Vagina (tissue), 2 donors: ENCODE measurements at regions not wholly inside any gene's neighbourhood (a gene's known extent, or its start where the extent isn't known, plus 50 kb on each side); places are given as distances from the start of the nearest gene placed in this dataset.

Source experiments
- DNase-seq, 2 donors: peaks; one replicate each; pipeline ENCODE4 v3.0.0-alpha.2; 2017; ENCODE audit errors: extremely low spot score in 2 of 2
- H3K27ac ChIP-seq: fragments of 200-600 bp; sonication (generic); one replicate; pipeline ENCODE4 v1.5.1; 2019
- H3K27me3 ChIP-seq: fragments of 200-600 bp; sonication (generic); one replicate; pipeline ENCODE4 v1.5.1; 2019
- H3K36me3 ChIP-seq, 2 donors: fragments of 200-600 bp; sonication (generic); one replicate each; pipeline ENCODE4 v1.5.1; 2017 to 2019
- H3K4me1 ChIP-seq: fragments of 200-600 bp; sonication (generic); one replicate; pipeline ENCODE4 v1.5.1; 2019
- H3K4me3 ChIP-seq, 2 donors: fragments of 200-600 bp; sonication (generic); 1 replicate in 1 of 2; 2 replicates in 1 of 2; pipeline ENCODE4 v1.5.1; 2016 to 2019
- H3K9me3 ChIP-seq: fragments of 200-600 bp; sonication (generic); one replicate; pipeline ENCODE4 v1.5.1; 2019
- CTCF ChIP-seq, 3 experiments: fragments of 450-650 bp in 2 of 3; fragments of 200-600 bp in 1 of 3; sonication (generic) in 1 of 3; IDR thresholded peaks; one replicate each; pipeline ENCODE4 v1.5.1; 2017 to 2019; ENCODE audit warnings: antibody characterized with exemption in 3 of 3, mild to moderate bottlenecking in 2 of 3, moderate library complexity in 2 of 3
- POLR2A ChIP-seq, 2 donors: fragments of 450-650 bp; IDR thresholded peaks; one replicate each; pipeline ENCODE4 v1.6.1; 2017; ENCODE audit warnings: antibody characterized with exemption in 2 of 2, mild to moderate bottlenecking in 2 of 2, moderate library complexity in 2 of 2
- POLR2AphosphoS5 ChIP-seq, 2 donors: sonication (generic); formaldehyde crosslinking; IDR thresholded peaks; one replicate each; pipeline ENCODE4 v1.9.0; 2017; ENCODE audit warnings: antibody characterized with exemption in 2 of 2, mild to moderate bottlenecking in 2 of 2, low read depth in 1 of 2; ENCODE audit not compliant: insufficient read depth in 1 of 2
- intact Hi-C: fragments of 100-400 bp; cut with DNase I; formaldehyde crosslinking; loops from one replicate; pipeline ENCODE4 v1.15.1; 2023

- intact Hi-C loops: no loop called here
- H3K4me1 ChIP-seq: no peaks in the 10 kb centered on the region
- no peaks in the 10 kb centered on the region for H3K9me3 ChIP-seq
- DNase-seq: peak in 1 of 2 donors; percentile 13
- TF ChIP-seq CTCF (IDR thresholded peaks at IDR 0.05) (no peak), POLR2A (IDR thresholded peaks at IDR 0.05) (no peak)
- no peaks in the 10 kb centered on the region for H3K27me3 ChIP-seq
- H3K4me3 ChIP-seq: no peak overlapping the region
- no peak overlapping the region for H3K27ac ChIP-seq
- H3K36me3 ChIP-seq: no peaks in the 10 kb centered on the region
Observed at GRCh38 chr3:27644941-27645340, 77.2 kb downstream of the EOMES start.

DNA sequence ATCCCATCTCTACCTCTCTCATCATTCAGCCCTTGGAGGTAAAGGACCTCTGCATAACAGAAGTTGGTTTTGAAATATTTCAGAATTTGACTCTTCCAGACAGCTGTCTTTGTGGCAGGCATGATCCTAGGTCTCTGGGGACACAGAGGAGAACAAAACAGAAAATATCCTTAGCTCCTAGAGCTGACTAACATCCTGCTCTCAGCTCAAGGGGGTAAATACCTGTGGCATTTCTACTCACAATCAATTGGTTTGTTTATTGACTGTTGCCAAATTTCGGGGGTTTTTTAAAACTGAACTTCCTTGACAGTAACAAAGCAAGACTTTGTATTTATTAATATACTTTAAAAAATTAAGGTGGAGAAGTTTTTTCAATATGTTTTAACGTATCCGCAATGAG is 78.8 kb downstream of the EOMES start:
- intact Hi-C loops: no loop called here
- H3K9me3 ChIP-seq: no peaks in the 10 kb centered on the region
- TF ChIP-seq POLR2AphosphoS5 (IDR thresholded peaks at IDR 0.05; ENCODE audit: insufficient read depth in 1 of 2, low read depth in 1 of 2) (no peak), CTCF (IDR thresholded peaks at IDR 0.05) (no peak), POLR2A (IDR thresholded peaks at IDR 0.05) (no peak)
- no peaks in the 10 kb centered on the region for H3K4me1 ChIP-seq
- H3K27me3 ChIP-seq: no peaks in the 10 kb centered on the region
- peak in 1 of 2 donors; percentile 40 for DNase-seq
- H3K36me3 ChIP-seq: no peaks in the 10 kb centered on the region
- no peak overlapping the region for H3K27ac ChIP-seq
- H3K4me3 ChIP-seq: no peak overlapping the region

GRCh38 chr3:27642796-27643195 is 79.3 kb downstream of the EOMES start:
- Histone ChIP-seq H3K27ac (no peak overlapping the region), H3K27me3 (no peaks in the 10 kb centered on the region)
- intact Hi-C loops: no loop called here

GRCh38 chr3:27641888-27642601 is 80.1 kb downstream of the EOMES start:
- H3K9me3 ChIP-seq: no peaks in the 10 kb centered on the region
- no peak overlapping the region for H3K4me3 ChIP-seq
- no peak overlapping the region for H3K27ac ChIP-seq
- intact Hi-C loops: no loop called here
- no peaks in the 10 kb centered on the region for H3K27me3 ChIP-seq
- no peaks in the 10 kb centered on the region for H3K4me1 ChIP-seq
- H3K36me3 ChIP-seq: no peaks in the 10 kb centered on the region
- peak in 1 of 2 donors; percentile 58 for DNase-seq
- TF ChIP-seq CTCF (IDR thresholded peaks at IDR 0.05) (no peak), POLR2A (IDR thresholded peaks at IDR 0.05) (no peak), POLR2AphosphoS5 (IDR thresholded peaks at IDR 0.05; ENCODE audit: insufficient read depth in 1 of 2, low read depth in 1 of 2) (no peak)

More at GRCh38 chr3:27642796-27643195, 79.3 kb downstream of the EOMES start:
- Histone ChIP-seq H3K4me1 (no peaks in the 10 kb centered on the region), H3K4me3 (no peak overlapping the region), H3K9me3 (no peaks in the 10 kb centered on the region), H3K36me3 (no peaks in the 10 kb centered on the region)
- no peak for TF ChIP-seq CTCF (IDR thresholded peaks at IDR 0.05)
- TF ChIP-seq POLR2A (IDR thresholded peaks at IDR 0.05): no peak
- TF ChIP-seq POLR2AphosphoS5 (IDR thresholded peaks at IDR 0.05; ENCODE audit: insufficient read depth in 1 of 2, low read depth in 1 of 2): no peak
- peak in 1 of 2 donors; percentile 11 for DNase-seq

- Histone ChIP-seq H3K9me3 (no peaks in the 10 kb centered on the region), H3K36me3 (no peaks in the 10 kb centered on the region), H3K27ac (no peak overlapping the region), H3K27me3 (no peaks in the 10 kb centered on the region), H3K4me3 (no peak overlapping the region), H3K4me1 (no peaks in the 10 kb centered on the region)
- TF ChIP-seq CTCF (IDR thresholded peaks at IDR 0.05) (no peak), POLR2A (IDR thresholded peaks at IDR 0.05) (no peak), POLR2AphosphoS5 (IDR thresholded peaks at IDR 0.05; ENCODE audit: insufficient read depth in 1 of 2, low read depth in 1 of 2) (no peak)
- intact Hi-C loops: no loop called here
- peak in 1 of 2 donors; percentile 22 for DNase-seq
Observed at GRCh38 chr3:27641271-27641800, 80.8 kb downstream of the EOMES start.
